HepG2 (cell line): ENCODE measurements at regions not wholly inside any gene's neighbourhood (a gene's known extent, or its start where the extent isn't known, plus 50 kb on each side); places are given as distances from the start of the nearest gene placed in this dataset.
A peak's percentile ranks its signal among the peaks of the same experiment; 100 is the strongest.

Source experiments
- ATAC-seq: fragments of 200-7000 bp; cut with Tn5 transposase; 3 replicates; pipeline ENCODE4 v1.9.1; 2020; ENCODE audit warnings: mild to moderate bottlenecking, moderate library complexity
- BruUV-seq: library from RNA; stranded (reverse); fragments of 400-500 nt; replicated peaks from 2 replicates; lab custom pipeline; 2021; lab: Mats Ljungman, UMichigan
- CTCF ChIA-PET: fragments of 300-600 bp; formaldehyde crosslinking; extraction: SDS; loops from one replicate; lab custom pipeline; 2021; ENCODE audit warnings: low total read pairs, inconsistent platforms, low intra/inter-chr PET ratio; lab: Yijun Ruan, JAX
- POLR2A ChIA-PET: fragments of 350-600 bp; sonication (Branson Sonifier 250); formaldehyde crosslinking; loops from one replicate; lab custom pipeline; 2020; ENCODE audit warnings: antibody characterized with exemption, inconsistent platforms; lab: Yijun Ruan, JAX
- DNase-seq: peaks from one replicate; pipeline ENCODE4 v3.0.0-alpha.2; 2015; ENCODE audit warnings: low spot score
- FAIRE-seq: peaks from 3 replicates; lab custom pipeline; 2011; peaks lifted over from hg19 to GRCh38; lab: Jason Lieb, UNC
- H2AFZ ChIP-seq: one replicate; pipeline ENCODE4 v1.6.1; 2011; ENCODE audit warnings: low read length, inconsistent platforms
- H3K27ac ChIP-seq: fragments of 300-600 bp; 3 replicates; pipeline ENCODE4 v1.8.0; 2011; ENCODE audit warnings: mixed run types, mild to moderate bottlenecking, mixed read lengths, low read length, inconsistent platforms; ENCODE audit not compliant: insufficient read depth; ENCODE audit errors: extremely low read length
- H3K27me3 ChIP-seq, 2 experiments: fragments of 200-600 bp in 1 of 2; 2 replicates in 1 of 2; 3 replicates in 1 of 2; pipeline versions ENCODE4 v1.6.0 to v1.8.0; 2011; ENCODE audit warnings: low read length in 2 of 2, mild to moderate bottlenecking in 2 of 2, moderate library complexity in 2 of 2, inconsistent platforms in 1 of 2; ENCODE audit not compliant: insufficient read depth in 2 of 2, control insufficient read depth in 1 of 2
- H3K36me3 ChIP-seq, 2 experiments: fragments of 200-600 bp in 1 of 2; replicated peaks in 1 of 2; 2 replicates in 1 of 2; 3 replicates in 1 of 2; pipeline versions ENCODE4 v1.5.1 to v1.8.0; 2011; ENCODE audit warnings: low read length in 2 of 2, inconsistent platforms in 1 of 2; ENCODE audit not compliant: insufficient read depth in 2 of 2, control insufficient read depth in 1 of 2
- H3K4me1 ChIP-seq: 2 replicates; pipeline ENCODE4 v1.5.1; 2012; ENCODE audit warnings: low read length, inconsistent platforms; ENCODE audit not compliant: insufficient read depth
- H3K4me2 ChIP-seq: 2 replicates; pipeline ENCODE4 v1.6.0; 2011; ENCODE audit warnings: low read depth, low read length, inconsistent platforms
- H3K4me3 ChIP-seq, 3 experiments: fragments of 200-600 bp in 1 of 3; sonication (generic), shearing (Covaris generic) in 1 of 3; replicated peaks in 1 of 3; 2 replicates each; pipeline ENCODE4 v1.5.1; 2011 to 2016; ENCODE audit warnings: low read length in 3 of 3, inconsistent platforms in 2 of 3, low read depth in 2 of 3, mild to moderate bottlenecking in 2 of 3, control low read depth in 1 of 3, mixed read lengths in 1 of 3; ENCODE audit not compliant: insufficient read depth in 1 of 3
- H3K79me2 ChIP-seq: one replicate; pipeline ENCODE4 v1.6.1; 2011; ENCODE audit warnings: low read length, inconsistent platforms; ENCODE audit not compliant: insufficient read depth
- H3K9ac ChIP-seq: 2 replicates; pipeline ENCODE4 v1.6.0; 2011; ENCODE audit warnings: mild to moderate bottlenecking, low read depth, low read length, inconsistent platforms; ENCODE audit not compliant: insufficient read depth
- H3K9me3 ChIP-seq: 2 replicates; pipeline ENCODE4 v1.5.1; 2012; ENCODE audit warnings: mild to moderate bottlenecking, low read length
- H4K20me1 ChIP-seq: 2 replicates; pipeline ENCODE4 v1.6.0; 2011; ENCODE audit warnings: inconsistent platforms, mild to moderate bottlenecking, low read length, moderate library complexity; ENCODE audit not compliant: insufficient read depth
- ATF1 ChIP-seq: IDR thresholded peaks from 2 replicates; pipeline ENCODE4 v1.6.1; 2016; ENCODE audit warnings: mild to moderate bottlenecking, control low read depth
- BCL6 ChIP-seq: IDR thresholded peaks from 2 replicates; pipeline ENCODE4 v1.6.1; 2016; ENCODE audit warnings: missing genetic modification reagents, missing compliant biosample characterization
- CREB1 ChIP-seq, 2 experiments: fragments of 450-650 bp in 1 of 2; IDR thresholded peaks; 2 replicates each; pipeline ENCODE4 v1.6.1; 2016 to 2017; ENCODE audit warnings: control low read depth in 1 of 2, mild to moderate bottlenecking in 1 of 2, missing compliant biosample characterization in 1 of 2, missing genetic modification characterization in 1 of 2
- GATAD1 ChIP-seq: IDR thresholded peaks from 2 replicates; pipeline ENCODE4 v1.6.1; 2016; ENCODE audit warnings: missing genetic modification reagents, missing compliant biosample characterization
- GTF2F1 ChIP-seq: fragments of 150-350 bp; IDR thresholded peaks from 2 replicates; pipeline ENCODE4 v1.6.1; 2014; ENCODE audit warnings: low read length
- HNF4A ChIP-seq: sonication (generic); formaldehyde crosslinking; IDR thresholded peaks from 2 replicates; pipeline ENCODE4 v1.4.0; 2020; ENCODE audit warnings: missing genetic modification reagents
- PHF21A ChIP-seq: sonication (generic); formaldehyde crosslinking; IDR thresholded peaks from 2 replicates; pipeline ENCODE4 v1.5.0; 2020; ENCODE audit warnings: mild to moderate bottlenecking, missing genetic modification reagents
- POLR2G ChIP-seq: fragments of 200-400 bp; formaldehyde crosslinking; IDR thresholded peaks from 2 replicates; pipeline ENCODE4 v1.6.1; 2018; ENCODE audit warnings: mild to moderate bottlenecking, low read depth, low read length, moderate library complexity
- SOX13 ChIP-seq, 3 experiments: fragments of 450-650 bp in 1 of 3; sonication (generic) in 1 of 3; formaldehyde crosslinking in 1 of 3; IDR thresholded peaks in 2 of 3; conservative IDR thresholded peaks in 1 of 3; 2 replicates each; pipeline versions ENCODE4 v1.5.0 to v1.6.1; 2016 to 2020; ENCODE audit warnings: antibody characterized with exemption in 1 of 3, mild to moderate bottlenecking in 1 of 3, missing compliant biosample characterization in 1 of 3, missing genetic modification reagents in 1 of 3, moderate library complexity in 1 of 3
- SOX6 ChIP-seq, 2 experiments: fragments of 450-650 bp in 1 of 2; sonication (generic) in 1 of 2; formaldehyde crosslinking in 1 of 2; IDR thresholded peaks; 2 replicates each; pipeline versions ENCODE4 v1.4.0 to v1.6.1; 2017 to 2020; ENCODE audit warnings: antibody characterized with exemption in 1 of 2, mild to moderate bottlenecking in 1 of 2, missing genetic modification reagents in 1 of 2
- SUZ12 ChIP-seq: fragments of 150-350 bp; IDR thresholded peaks from 2 replicates; pipeline ENCODE4 v1.6.1; 2014; ENCODE audit warnings: low read depth, low read length
- TBX2 ChIP-seq: sonication (generic); formaldehyde crosslinking; IDR thresholded peaks from 2 replicates; pipeline ENCODE4 v1.5.0; 2020; ENCODE audit warnings: missing genetic modification reagents, mild to moderate bottlenecking, borderline replicate concordance
- TOPORS ChIP-seq: sonication (generic); formaldehyde crosslinking; IDR thresholded peaks from 2 replicates; pipeline ENCODE4 v1.8.0; 2023; ENCODE audit warnings: mild to moderate bottlenecking, missing genetic modification reagents
- ZFYVE20 ChIP-seq: sonication (generic); formaldehyde crosslinking; IDR thresholded peaks from 2 replicates; pipeline ENCODE4 v1.8.0; 2023; ENCODE audit warnings: low read depth, mild to moderate bottlenecking, moderate library complexity, missing genetic modification reagents, borderline replicate concordance
- ZNF329 ChIP-seq: sonication (generic); formaldehyde crosslinking; IDR thresholded peaks from 2 replicates; pipeline ENCODE4 v1.9.0; 2021; ENCODE audit warnings: low read depth, mild to moderate bottlenecking, missing genetic modification reagents
- ZNF34 ChIP-seq: sonication (generic); formaldehyde crosslinking; IDR thresholded peaks from 2 replicates; pipeline ENCODE4 v1.4.0; 2020; ENCODE audit warnings: mild to moderate bottlenecking, missing genetic modification reagents, borderline replicate concordance
- WGBS: methylation state at CpG from one replicate; pipeline ENCODE4 v1.1.6; 2017; ENCODE audit warnings: low lambda C conversion rate; 5-methylcytosine and 5-hydroxymethylcytosine counted together
- in situ Hi-C: cut with HindIII; loops from 2 replicates; pipeline ENCODE4 v1.10.0; 2017; ENCODE audit warnings: low pct_unique_long_range_greater_than_20kb; ENCODE audit not compliant: extremely low pct_ligation_motif_present
- intact Hi-C: fragments of 100-400 bp; cut with micrococcal nuclease; formaldehyde crosslinking; loops from one replicate; pipeline ENCODE4 v1.10.0; 2022; ENCODE audit not compliant: unreplicated experiment
- TF ChIP-seq, protein P1 (sequence below): sonication (generic); formaldehyde crosslinking; IDR thresholded peaks from 2 replicates; pipeline ENCODE4 v1.8.0; 2022; ENCODE audit warnings: mild to moderate bottlenecking, missing genetic modification reagents; ENCODE audit not compliant: insufficient replicate concordance
- TF ChIP-seq, protein P2 (sequence below), 2 experiments: sonication (generic) in 1 of 2; formaldehyde crosslinking in 1 of 2; IDR thresholded peaks; 2 replicates each; pipeline versions ENCODE4 v1.4.0 to v1.6.1; 2016 to 2020; ENCODE audit warnings: borderline replicate concordance in 1 of 2, low read depth in 1 of 2, mild to moderate bottlenecking in 1 of 2, missing genetic modification reagents in 1 of 2

DNA sequence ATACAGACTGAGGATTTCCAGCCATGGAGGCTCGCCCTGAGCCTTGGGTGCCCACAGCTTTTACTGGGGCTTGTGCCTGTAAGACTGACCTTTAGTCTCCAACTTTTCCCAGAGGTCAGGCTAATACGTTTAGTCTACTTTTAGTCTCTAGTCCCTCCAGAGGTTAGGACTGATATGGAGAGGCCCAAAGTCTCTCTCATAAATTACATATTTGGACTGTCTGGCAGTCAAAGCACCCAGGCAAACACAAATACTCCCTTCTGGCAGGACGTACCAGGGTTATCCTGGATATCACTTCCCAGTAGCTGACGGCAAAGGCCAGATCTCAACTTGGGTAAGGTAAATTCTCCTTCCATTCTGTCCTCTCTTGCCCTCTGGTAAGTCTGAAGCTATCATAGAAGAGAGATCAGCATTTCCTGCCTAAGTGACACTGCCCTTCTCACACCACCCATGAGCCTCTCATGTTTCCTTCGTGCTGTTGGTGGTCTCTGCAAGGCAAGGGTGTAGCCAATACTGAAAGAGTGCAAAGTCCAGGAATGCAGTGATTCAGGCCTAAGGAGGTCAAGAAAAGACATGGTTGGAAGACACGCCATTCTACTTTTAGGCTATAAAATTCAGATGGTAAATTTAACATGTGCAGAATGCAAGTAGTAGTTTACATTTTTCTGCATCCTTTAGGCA lies 69.3 kb upstream of the NEDD4L start:
- intact Hi-C loops: loop anchor here (5.0 kb wide), 2 partner anchors 38 to 68 kb away; partner anchors contain the start of gene NEDD4L
- POLR2A ChIA-PET: no interaction called here
- ATAC-seq: peak; percentile 82
- no peak for TF ChIP-seq CREB1 (IDR thresholded peaks at IDR 0.05)
- TF ChIP-seq CREB1 (CRISPR knock-in tag; IDR thresholded peaks at IDR 0.05): no peak
- no peak for TF ChIP-seq ATF1 (CRISPR knock-in tag)
- TF ChIP-seq SUZ12: no peak
- TF ChIP-seq, protein P1, sequence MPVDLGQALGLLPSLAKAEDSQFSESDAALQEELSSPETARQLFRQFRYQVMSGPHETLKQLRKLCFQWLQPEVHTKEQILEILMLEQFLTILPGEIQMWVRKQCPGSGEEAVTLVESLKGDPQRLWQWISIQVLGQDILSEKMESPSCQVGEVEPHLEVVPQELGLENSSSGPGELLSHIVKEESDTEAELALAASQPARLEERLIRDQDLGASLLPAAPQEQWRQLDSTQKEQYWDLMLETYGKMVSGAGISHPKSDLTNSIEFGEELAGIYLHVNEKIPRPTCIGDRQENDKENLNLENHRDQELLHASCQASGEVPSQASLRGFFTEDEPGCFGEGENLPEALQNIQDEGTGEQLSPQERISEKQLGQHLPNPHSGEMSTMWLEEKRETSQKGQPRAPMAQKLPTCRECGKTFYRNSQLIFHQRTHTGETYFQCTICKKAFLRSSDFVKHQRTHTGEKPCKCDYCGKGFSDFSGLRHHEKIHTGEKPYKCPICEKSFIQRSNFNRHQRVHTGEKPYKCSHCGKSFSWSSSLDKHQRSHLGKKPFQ (CRISPR knock-in tag): no peak
- TF ChIP-seq ZNF329 (CRISPR knock-in tag): no peak
- TF ChIP-seq GTF2F1: no peak
- TF ChIP-seq ZFYVE20 (CRISPR knock-in tag): no peak
- no peak for TF ChIP-seq SOX13 (IDR thresholded peaks at IDR 0.05)
- TF ChIP-seq SOX13 (CRISPR knock-in tag; conservative IDR thresholded peaks at IDR 0.05 in 1 of 2, IDR thresholded peaks at IDR 0.05 in 1 of 2): 0 out of 4 replicates have a peak, but pooled peaks of 1 of the 2 experiments have one; percentile 13
- no peak for TF ChIP-seq ZNF34 (CRISPR knock-in tag)
- TF ChIP-seq PHF21A: 0 out of 2 replicates have a peak, but pooled peaks have one; percentile 23
- no peak for TF ChIP-seq POLR2G
- no peak for TF ChIP-seq GATAD1
- TF ChIP-seq, protein P2, sequence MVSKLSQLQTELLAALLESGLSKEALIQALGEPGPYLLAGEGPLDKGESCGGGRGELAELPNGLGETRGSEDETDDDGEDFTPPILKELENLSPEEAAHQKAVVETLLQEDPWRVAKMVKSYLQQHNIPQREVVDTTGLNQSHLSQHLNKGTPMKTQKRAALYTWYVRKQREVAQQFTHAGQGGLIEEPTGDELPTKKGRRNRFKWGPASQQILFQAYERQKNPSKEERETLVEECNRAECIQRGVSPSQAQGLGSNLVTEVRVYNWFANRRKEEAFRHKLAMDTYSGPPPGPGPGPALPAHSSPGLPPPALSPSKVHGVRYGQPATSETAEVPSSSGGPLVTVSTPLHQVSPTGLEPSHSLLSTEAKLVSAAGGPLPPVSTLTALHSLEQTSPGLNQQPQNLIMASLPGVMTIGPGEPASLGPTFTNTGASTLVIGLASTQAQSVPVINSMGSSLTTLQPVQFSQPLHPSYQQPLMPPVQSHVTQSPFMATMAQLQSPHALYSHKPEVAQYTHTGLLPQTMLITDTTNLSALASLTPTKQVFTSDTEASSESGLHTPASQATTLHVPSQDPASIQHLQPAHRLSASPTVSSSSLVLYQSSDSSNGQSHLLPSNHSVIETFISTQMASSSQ (IDR thresholded peaks at IDR 0.05; ENCODE audit: low read depth): no peak
- TF ChIP-seq, protein P2 (CRISPR knock-in tag; IDR thresholded peaks at IDR 0.05; ENCODE audit: borderline replicate concordance): no peak
- no peak for TF ChIP-seq TOPORS
- TF ChIP-seq SOX6 (IDR thresholded peaks at IDR 0.05): no peak
- 0 out of 2 replicates have a peak, but pooled peaks have one; percentile 33 for TF ChIP-seq SOX6 (CRISPR knock-in tag; IDR thresholded peaks at IDR 0.05)
- TF ChIP-seq HNF4A: peak; percentile 36; the same call in 1 of the 2 replicates
- TF ChIP-seq BCL6 (CRISPR knock-in tag): 0 out of 2 replicates have a peak, but pooled peaks have one; percentile 29
- peak; percentile 40; the same call in 1 of the 2 replicates for TF ChIP-seq TBX2 (CRISPR knock-in tag)

More for the DNA sequence above, 69.3 kb upstream of the NEDD4L start:
- BruUV-seq: no TSS peak
- peak overlapping the region; percentile 43 for H2AFZ ChIP-seq
- H3K9me3 ChIP-seq: no peaks in the 10 kb centered on the region
- WGBS: 47% methylated on average over 6 of the region's 6 CpGs
- in situ Hi-C loops: no loop called here
- no peak overlapping the region for H3K4me3 ChIP-seq
- no peak overlapping the region for H3K27ac ChIP-seq
- DNase-seq: peak; percentile 40
- H3K27me3 ChIP-seq: no peaks in the 10 kb centered on the region
- H3K36me3 ChIP-seq: no peaks in the 10 kb centered on the region
- CTCF ChIA-PET: no interaction called here
- H4K20me1 ChIP-seq: no peaks in the 10 kb centered on the region
- H3K4me2 ChIP-seq: peak overlapping the region; percentile 46
- peaks cover 76% of the 10 kb centered on the region for H3K4me1 ChIP-seq
- peak; percentile 60 for FAIRE-seq
- H3K9ac ChIP-seq: no peak overlapping the region
- no peaks in the 10 kb centered on the region for H3K79me2 ChIP-seq
